H9 (cell line): ENCODE measurements at regions not wholly inside any gene's neighbourhood (a gene's known extent, or its start where the extent isn't known, plus 50 kb on each side); places are given as distances from the start of the nearest gene placed in this dataset.

Experiments
- DNase-seq: peaks from one replicate; pipeline ENCODE4 v3.0.0-alpha.2; 2017
- H2AFZ ChIP-seq: one replicate; pipeline ENCODE4 v1.6.1; 2013; ENCODE audit warnings: mild to moderate bottlenecking, low read length, control low read depth, moderate library complexity
- H2AK5ac ChIP-seq: 2 replicates; pipeline ENCODE4 v1.6.1; 2013; ENCODE audit warnings: low read length, control low read depth, mixed read lengths; ENCODE audit not compliant: insufficient read length
- H2BK120ac ChIP-seq: one replicate; pipeline ENCODE4 v1.6.1; 2013; ENCODE audit warnings: low read depth, mild to moderate bottlenecking, low read length, control low read depth, inconsistent platforms; ENCODE audit not compliant: poor library complexity, severe bottlenecking
- H2BK12ac ChIP-seq: 2 replicates; pipeline ENCODE4 v1.6.1; 2013; ENCODE audit warnings: low read length, control low read depth, mixed read lengths, low read depth; ENCODE audit not compliant: insufficient read length
- H2BK15ac ChIP-seq: 2 replicates; pipeline ENCODE4 v1.6.1; 2013; ENCODE audit warnings: low read depth, low read length, control low read depth
- H2BK20ac ChIP-seq: one replicate; pipeline ENCODE4 v1.6.1; 2013; ENCODE audit warnings: low read depth, mild to moderate bottlenecking, low read length, control low read depth, inconsistent platforms; ENCODE audit not compliant: poor library complexity, severe bottlenecking
- H2BK5ac ChIP-seq: 2 replicates; pipeline ENCODE4 v1.6.1; 2013; ENCODE audit warnings: low read length, control low read depth, mixed read lengths; ENCODE audit not compliant: insufficient read length
- H3K14ac ChIP-seq: 2 replicates; pipeline ENCODE4 v1.6.1; 2013; ENCODE audit warnings: low read length, control low read depth; ENCODE audit not compliant: insufficient read depth
- H3K18ac ChIP-seq: 2 replicates; pipeline ENCODE4 v1.6.1; 2013; ENCODE audit warnings: low read depth, mild to moderate bottlenecking, mixed read lengths, low read length, control low read depth; ENCODE audit not compliant: insufficient read length
- H3K23ac ChIP-seq: 2 replicates; pipeline ENCODE4 v1.6.1; 2013; ENCODE audit warnings: low read length, control low read depth, mixed read lengths, low read depth; ENCODE audit not compliant: insufficient read length
- H3K23me2 ChIP-seq: 2 replicates; pipeline ENCODE4 v1.6.1; 2013; ENCODE audit warnings: low read depth, mild to moderate bottlenecking, mixed read lengths, low read length, control low read depth; ENCODE audit not compliant: insufficient read length, poor library complexity, severe bottlenecking
- H3K27ac ChIP-seq: 2 replicates; pipeline ENCODE4 v1.5.1; 2013; ENCODE audit warnings: low read length, control low read depth, mixed read lengths, low read depth; ENCODE audit not compliant: insufficient read length
- H3K27me3 ChIP-seq: 2 replicates; pipeline ENCODE4 v1.6.1; 2013; ENCODE audit warnings: low read length, control low read depth, inconsistent platforms; ENCODE audit not compliant: insufficient read depth
- H3K4ac ChIP-seq: 2 replicates; pipeline ENCODE4 v1.6.1; 2013; ENCODE audit warnings: low read depth, mild to moderate bottlenecking, control low read depth, inconsistent platforms, low read length, moderate library complexity
- H3K4me1 ChIP-seq: 2 replicates; pipeline ENCODE4 v1.6.1; 2013; ENCODE audit warnings: low read length, control low read depth, inconsistent platforms; ENCODE audit not compliant: insufficient read depth
- H3K4me2 ChIP-seq: 2 replicates; pipeline ENCODE4 v1.6.1; 2013; ENCODE audit warnings: low read length, control low read depth, mixed read lengths; ENCODE audit not compliant: insufficient read length, insufficient read depth
- H3K56ac ChIP-seq: 2 replicates; pipeline ENCODE4 v1.6.1; 2013; ENCODE audit warnings: low read depth, mild to moderate bottlenecking, mixed read lengths, low read length, control low read depth; ENCODE audit not compliant: insufficient read length
- H3K79me1 ChIP-seq: 2 replicates; pipeline ENCODE4 v1.6.1; 2013; ENCODE audit warnings: low read depth, mild to moderate bottlenecking, moderate library complexity, low read length, control low read depth, inconsistent platforms; ENCODE audit not compliant: insufficient read depth, poor library complexity, severe bottlenecking
- H3K79me2 ChIP-seq: 2 replicates; pipeline ENCODE4 v1.6.1; 2013; ENCODE audit warnings: low read length, control low read depth, inconsistent platforms; ENCODE audit not compliant: insufficient read depth
- H3K9ac ChIP-seq: 2 replicates; pipeline ENCODE4 v1.6.1; 2013; ENCODE audit warnings: low read length, control low read depth, mixed read lengths; ENCODE audit not compliant: insufficient read length; ENCODE audit errors: extremely low read depth
- H3K9me3 ChIP-seq: one replicate; pipeline ENCODE4 v1.6.1; 2013; ENCODE audit warnings: low read depth, low read length, inconsistent platforms; ENCODE audit not compliant: control insufficient read depth
- H3T11ph ChIP-seq: one replicate; pipeline ENCODE4 v1.6.1; 2013; ENCODE audit warnings: mild to moderate bottlenecking, low read length, control low read depth, inconsistent platforms
- H4K20me1 ChIP-seq: one replicate; pipeline ENCODE4 v1.6.1; 2013; ENCODE audit not compliant: control insufficient read depth, insufficient read length, insufficient read depth
- H4K5ac ChIP-seq: 2 replicates; pipeline ENCODE4 v1.6.1; 2013; ENCODE audit warnings: low read depth, mild to moderate bottlenecking, mixed read lengths, low read length, control low read depth; ENCODE audit not compliant: insufficient read length
- H4K8ac ChIP-seq: replicated peaks from 2 replicates; pipeline ENCODE4 v1.6.1; 2013; ENCODE audit warnings: low read length, control low read depth, mixed read lengths, low read depth; ENCODE audit not compliant: insufficient read length
- H4K91ac ChIP-seq: 2 replicates; pipeline ENCODE4 v1.6.1; 2013; ENCODE audit warnings: low read depth, mild to moderate bottlenecking, moderate library complexity, mixed read lengths, low read length, control low read depth; ENCODE audit not compliant: insufficient read length
- H3K27ac Mint-ChIP-seq, 3 experiments: 2 replicates in 2 of 3; 3 replicates in 1 of 3; pipeline ENCODE4 v1.8.0; 2020 to 2021; ENCODE audit warnings: mixed read lengths in 3 of 3, mild to moderate bottlenecking in 1 of 3, moderate library complexity in 1 of 3
- H3K27me3 Mint-ChIP-seq: 2 replicates; pipeline ENCODE4 v1.8.0; 2021; ENCODE audit warnings: low read depth, mild to moderate bottlenecking, moderate library complexity, mixed read lengths
- H3K36me3 Mint-ChIP-seq, 3 experiments: 2 replicates in 2 of 3; 3 replicates in 1 of 3; pipeline ENCODE4 v1.8.0; 2020 to 2021; ENCODE audit warnings: low read depth in 3 of 3, mixed read lengths in 3 of 3; ENCODE audit not compliant: insufficient read depth in 1 of 3
- H3K4me1 Mint-ChIP-seq, 2 experiments: 2 replicates each; pipeline ENCODE4 v1.8.0; 2020; ENCODE audit warnings: mixed read lengths in 2 of 2
- H3K4me3 Mint-ChIP-seq, 2 experiments: 2 replicates in 1 of 2; 3 replicates in 1 of 2; pipeline ENCODE4 v1.8.0; 2020 to 2021; ENCODE audit warnings: mild to moderate bottlenecking in 2 of 2, mixed read lengths in 2 of 2, moderate library complexity in 1 of 2
- H3K9me3 Mint-ChIP-seq, 2 experiments: 2 replicates in 1 of 2; 3 replicates in 1 of 2; pipeline ENCODE4 v1.8.0; 2020; ENCODE audit warnings: mild to moderate bottlenecking in 2 of 2, mixed read lengths in 2 of 2, moderate library complexity in 1 of 2
- CTCF ChIP-seq: fragments of 200-600 bp; sonication (generic); conservative IDR thresholded peaks from 3 replicates; pipeline ENCODE4 v1.8.0; 2021; ENCODE audit warnings: antibody characterized with exemption, mild to moderate bottlenecking
- WGBS: extraction: QIAGEN DNeasy Blood & Tissue Kit; methylation state at CpG from one replicate; pipeline ENCODE4 v1.1.7; 2013; ENCODE audit warnings: missing lambda C conversion rate, low lambda C conversion rate, mixed read lengths; ENCODE audit not compliant: insufficient read length; ENCODE audit errors: extremely low coverage; 5-methylcytosine and 5-hydroxymethylcytosine counted together

GRCh38 chr6:105648276-105648675 lies 245.4 kb upstream of the PREP start:
- H2BK15ac ChIP-seq, result no peak overlapping the region
- TF ChIP-seq CTCF, result no peak
- no peak overlapping the region for H2BK12ac ChIP-seq
- no peaks in the 10 kb centered on the region for H4K20me1 ChIP-seq
- H4K91ac ChIP-seq, result no peak overlapping the region
- no peak overlapping the region for H4K5ac ChIP-seq
- H2AK5ac ChIP-seq, result no peak overlapping the region
- H2AFZ ChIP-seq, result no peak overlapping the region
- H3K18ac ChIP-seq, result no peak overlapping the region
- H3K9me3 ChIP-seq, result no peaks in the 10 kb centered on the region
- H3K36me3 Mint-ChIP-seq, result no peaks in the 10 kb centered on the region
- H3K4me2 ChIP-seq, result no peak overlapping the region
- no peaks in the 10 kb centered on the region; the same call in 1 of the 2 replicates for H3K4me1 ChIP-seq
- no peak overlapping the region for H3K4ac ChIP-seq
- WGBS, result no CpG with 5 or more reads among the region's 4 CpGs
- no peak overlapping the region for H3T11ph ChIP-seq
- H4K8ac ChIP-seq, result no peak overlapping the region
- H2BK5ac ChIP-seq, result no peak overlapping the region
- no peak overlapping the region for H2BK20ac ChIP-seq
- H3K14ac ChIP-seq, result no peak overlapping the region
- H3K9ac ChIP-seq, result no peak overlapping the region
- no peak overlapping the region for H3K4me3 Mint-ChIP-seq
- no peak overlapping the region for H3K56ac ChIP-seq
- H3K4me1 Mint-ChIP-seq, result peaks cover 5 to 11% of the 10 kb centered on the region in 2 experiments; a peak in 3 of 4 replicates
- H3K79me1 ChIP-seq, result no peaks in the 10 kb centered on the region
- H2BK120ac ChIP-seq, result no peak overlapping the region
- no peaks in the 10 kb centered on the region for H3K9me3 Mint-ChIP-seq
- H3K23me2 ChIP-seq, result no peaks in the 10 kb centered on the region
- no peak overlapping the region for H3K27ac Mint-ChIP-seq
- H3K27ac ChIP-seq, result no peak overlapping the region
- H3K23ac ChIP-seq, result no peak overlapping the region
- no peak for DNase-seq
- no peaks in the 10 kb centered on the region for H3K27me3 Mint-ChIP-seq
- H3K79me2 ChIP-seq, result no peaks in the 10 kb centered on the region
- H3K27me3 ChIP-seq, result no peaks in the 10 kb centered on the region
